ENCODE measurements at regions not wholly inside any gene's neighbourhood (a gene's known extent, or its start where the extent isn't known, plus 50 kb on each side); places are given as distances from the start of the nearest gene placed in this dataset.

DNA sequence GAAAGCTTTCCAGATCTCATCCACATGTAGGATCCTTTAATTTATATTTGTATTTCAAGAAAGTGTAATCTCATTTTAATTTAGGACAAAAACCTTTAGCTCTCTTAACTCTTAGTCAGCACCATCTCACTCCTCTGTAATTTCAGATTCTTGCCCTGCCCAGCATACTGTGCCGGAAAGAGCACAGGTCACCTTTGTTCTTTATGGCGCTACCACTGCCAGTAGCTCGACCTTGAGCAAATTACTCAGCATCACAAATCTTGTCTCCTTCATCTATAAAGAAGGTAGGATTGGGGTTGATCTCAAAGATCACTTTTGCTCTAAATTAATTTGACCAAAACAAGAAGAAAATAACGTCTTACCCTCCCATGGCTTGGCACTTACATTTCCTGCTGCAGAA is 56.1 kb upstream of the ZC3H11B start:
- CTCF ChIA-PET = interaction anchor here (1.5 to 2.5 kb wide), 2 partner anchors 8 to 144 kb away, joined by 5 to 9 read pairs; no protein-coding TSS in a partner anchor

DNA sequence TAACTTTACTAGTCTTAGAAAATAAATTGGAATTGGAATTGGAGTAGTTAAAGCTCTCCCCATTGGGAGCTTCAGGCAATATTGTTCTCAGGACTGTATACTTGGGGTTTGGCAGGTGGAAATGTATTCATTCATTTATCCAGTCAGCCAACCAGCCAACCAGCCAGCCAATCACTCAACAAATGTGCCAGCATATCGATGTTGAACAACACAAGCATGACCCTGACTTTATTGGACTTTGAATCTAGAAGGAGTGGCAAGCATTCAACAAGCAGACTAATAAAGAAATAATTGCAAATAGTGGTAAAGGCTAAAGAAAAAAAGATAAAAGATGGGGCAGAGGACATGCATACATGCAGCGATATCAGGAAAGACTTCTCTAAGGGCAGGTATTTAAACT is 55.5 kb upstream of the ZC3H11B start:
- no peaks in the 10 kb centered on the region for H4K20me1 ChIP-seq (ENCODE audit: insufficient read depth)
- DNase-seq (ENCODE audit: low read depth, low spot score) = no peak
- no peaks in the 10 kb centered on the region for H3K9me2 ChIP-seq (ENCODE audit: insufficient read depth)
- no peak overlapping the region for H2AFZ ChIP-seq (ENCODE audit: low read depth, low read length, poor library complexity, severe bottlenecking)
- CTCF ChIA-PET = interaction anchor here (2.5 kb wide), 1 partner anchor 144 kb away, joined by 9 read pairs; no protein-coding TSS in a partner anchor
- H3K79me2 ChIP-seq (ENCODE audit: insufficient read depth, low read length) = no peaks in the 10 kb centered on the region
- intact Hi-C loops (cut with micrococcal nuclease) = loop anchor here (10.0 kb wide), 2 partner anchors 464 to 604 kb away; no protein-coding TSS in a partner anchor
- POLR2A ChIA-PET = no interaction called here
- H3K36me3 ChIP-seq (ENCODE audit: control insufficient read depth in 1 of 2, insufficient read depth in 2 of 2, low read length in 2 of 2) = no peaks in the 10 kb centered on the region
- no peak overlapping the region for H3K4me3 ChIP-seq (replicated peaks in 1 of 2; ENCODE audit: low read depth in 1 of 2, low read length in 2 of 2)
- ATAC-seq = no peak
- no peak overlapping the region for H3K4me2 ChIP-seq (ENCODE audit: low read length)
- no peaks in the 10 kb centered on the region for H3K4me1 ChIP-seq (ENCODE audit: control insufficient read depth in 1 of 2, insufficient read depth in 2 of 2, low read length in 2 of 2)
- no TSS peak for BruUV-seq (replicated peaks)
- H3K27ac ChIP-seq (ENCODE audit: low read depth, low read length) = peak overlapping the region; percentile 28; the same call in 1 of the 2 replicates
- H3K9ac ChIP-seq (ENCODE audit: low read length) = no peak overlapping the region
- TF ChIP-seq SP1 (IDR thresholded peaks at IDR 0.05; ENCODE audit: low read depth) (no peak), EZH2 (IDR thresholded peaks at IDR 0.05) (no peak), JUND (IDR thresholded peaks at IDR 0.05) (no peak), YY1 (IDR thresholded peaks at IDR 0.05; ENCODE audit: extremely low read depth, insufficient replicate concordance, low read depth, low read length) (no peak), CEBPB (IDR thresholded peaks at IDR 0.05; ENCODE audit: low read depth) (no peak), ZNF274 (IDR thresholded peaks at IDR 0.05; ENCODE audit: low read depth, low read length) (no peak), POLR2AphosphoS5 (IDR thresholded peaks at IDR 0.05; ENCODE audit: low read depth, low read length) (no peak), SIN3A (IDR thresholded peaks at IDR 0.05; ENCODE audit: low read depth) (no peak), CBX3 (IDR thresholded peaks at IDR 0.05; ENCODE audit: low read depth) (no peak), ATF3 (IDR thresholded peaks at IDR 0.05) (no peak), POLR2A (IDR thresholded peaks at IDR 0.05; ENCODE audit: borderline replicate concordance, extremely low read depth, insufficient read depth, insufficient read length) (no peak), EGR1 (IDR thresholded peaks at IDR 0.05; ENCODE audit: low read depth) (no peak), TCF7L2 (IDR thresholded peaks at IDR 0.05; ENCODE audit: borderline replicate concordance, extremely low read depth, insufficient read depth, insufficient read length) (no peak), SRF (IDR thresholded peaks at IDR 0.05; ENCODE audit: low read depth) (no peak)
- TF ChIP-seq, protein P1, sequence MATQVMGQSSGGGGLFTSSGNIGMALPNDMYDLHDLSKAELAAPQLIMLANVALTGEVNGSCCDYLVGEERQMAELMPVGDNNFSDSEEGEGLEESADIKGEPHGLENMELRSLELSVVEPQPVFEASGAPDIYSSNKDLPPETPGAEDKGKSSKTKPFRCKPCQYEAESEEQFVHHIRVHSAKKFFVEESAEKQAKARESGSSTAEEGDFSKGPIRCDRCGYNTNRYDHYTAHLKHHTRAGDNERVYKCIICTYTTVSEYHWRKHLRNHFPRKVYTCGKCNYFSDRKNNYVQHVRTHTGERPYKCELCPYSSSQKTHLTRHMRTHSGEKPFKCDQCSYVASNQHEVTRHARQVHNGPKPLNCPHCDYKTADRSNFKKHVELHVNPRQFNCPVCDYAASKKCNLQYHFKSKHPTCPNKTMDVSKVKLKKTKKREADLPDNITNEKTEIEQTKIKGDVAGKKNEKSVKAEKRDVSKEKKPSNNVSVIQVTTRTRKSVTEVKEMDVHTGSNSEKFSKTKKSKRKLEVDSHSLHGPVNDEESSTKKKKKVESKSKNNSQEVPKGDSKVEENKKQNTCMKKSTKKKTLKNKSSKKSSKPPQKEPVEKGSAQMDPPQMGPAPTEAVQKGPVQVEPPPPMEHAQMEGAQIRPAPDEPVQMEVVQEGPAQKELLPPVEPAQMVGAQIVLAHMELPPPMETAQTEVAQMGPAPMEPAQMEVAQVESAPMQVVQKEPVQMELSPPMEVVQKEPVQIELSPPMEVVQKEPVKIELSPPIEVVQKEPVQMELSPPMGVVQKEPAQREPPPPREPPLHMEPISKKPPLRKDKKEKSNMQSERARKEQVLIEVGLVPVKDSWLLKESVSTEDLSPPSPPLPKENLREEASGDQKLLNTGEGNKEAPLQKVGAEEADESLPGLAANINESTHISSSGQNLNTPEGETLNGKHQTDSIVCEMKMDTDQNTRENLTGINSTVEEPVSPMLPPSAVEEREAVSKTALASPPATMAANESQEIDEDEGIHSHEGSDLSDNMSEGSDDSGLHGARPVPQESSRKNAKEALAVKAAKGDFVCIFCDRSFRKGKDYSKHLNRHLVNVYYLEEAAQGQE (IDR thresholded peaks at IDR 0.05; ENCODE audit: low read depth) = no peak
- RAD21 ChIA-PET (ENCODE audit: low non-redundant PET in 1 of 2, low total read pairs in 2 of 2, uncharacterized antibody in 2 of 2, unreplicated experiment in 2 of 2) = no interaction called here
- 0 out of 2 replicates have a peak, but pooled peaks cover 4% of the 10 kb centered on the region for H3K27me3 ChIP-seq (ENCODE audit: insufficient read depth, low read length)
- no peaks in the 10 kb centered on the region for H3K9me3 ChIP-seq (ENCODE audit: control insufficient read depth in 1 of 2, insufficient read depth in 1 of 2, low read depth in 1 of 2, low read length in 2 of 2)

More for the DNA sequence above, 56.1 kb upstream of the ZC3H11B start:
- no peaks in the 10 kb centered on the region for H3K9me3 ChIP-seq (ENCODE audit: control insufficient read depth in 1 of 2, insufficient read depth in 1 of 2, low read depth in 1 of 2, low read length in 2 of 2)
- 0 out of 2 replicates have a peak, but pooled peaks cover 4% of the 10 kb centered on the region for H3K27me3 ChIP-seq (ENCODE audit: insufficient read depth, low read length)
- ChIA-PET POLR2A (no interaction called here), RAD21 (ENCODE audit: low non-redundant PET in 1 of 2, low total read pairs in 2 of 2, uncharacterized antibody in 2 of 2, unreplicated experiment in 2 of 2) (no interaction called here)
- no TSS peak for BruUV-seq (replicated peaks)
- ATAC-seq (no peak), DNase-seq (ENCODE audit: low read depth, low spot score) (no peak)
- H3K36me3 ChIP-seq (ENCODE audit: control insufficient read depth in 1 of 2, insufficient read depth in 2 of 2, low read length in 2 of 2) = no peaks in the 10 kb centered on the region
- no peak overlapping the region for H2AFZ ChIP-seq (ENCODE audit: low read depth, low read length, poor library complexity, severe bottlenecking)
- no peaks in the 10 kb centered on the region for H3K9me2 ChIP-seq (ENCODE audit: insufficient read depth)
- H3K4me1 ChIP-seq (ENCODE audit: control insufficient read depth in 1 of 2, insufficient read depth in 2 of 2, low read length in 2 of 2) = no peaks in the 10 kb centered on the region
- H3K4me2 ChIP-seq (ENCODE audit: low read length) = no peak overlapping the region
- intact Hi-C loops (cut with micrococcal nuclease) = loop anchor here (10.0 kb wide), 2 partner anchors 464 to 604 kb away; no protein-coding TSS in a partner anchor
- H3K79me2 ChIP-seq (ENCODE audit: insufficient read depth, low read length) = no peaks in the 10 kb centered on the region
- H3K4me3 ChIP-seq (replicated peaks in 1 of 2; ENCODE audit: low read depth in 1 of 2, low read length in 2 of 2) = no peak overlapping the region
- no peak overlapping the region for H3K9ac ChIP-seq (ENCODE audit: low read length)
- no peak for TF ChIP-seq SP1 (IDR thresholded peaks at IDR 0.05; ENCODE audit: low read depth)
- no peak for TF ChIP-seq SIN3A (IDR thresholded peaks at IDR 0.05; ENCODE audit: low read depth)
- no peak for TF ChIP-seq JUND (IDR thresholded peaks at IDR 0.05)
- TF ChIP-seq TCF7L2 (IDR thresholded peaks at IDR 0.05; ENCODE audit: borderline replicate concordance, extremely low read depth, insufficient read depth, insufficient read length) = peak; percentile 94
- TF ChIP-seq CBX3 (IDR thresholded peaks at IDR 0.05; ENCODE audit: low read depth) = no peak
- no peak for TF ChIP-seq MAX (IDR thresholded peaks at IDR 0.05)
- no peak for TF ChIP-seq ZNF274 (IDR thresholded peaks at IDR 0.05; ENCODE audit: low read depth, low read length)
- TF ChIP-seq POLR2A (IDR thresholded peaks at IDR 0.05; ENCODE audit: borderline replicate concordance, extremely low read depth, insufficient read depth, insufficient read length) = no peak
- TF ChIP-seq SRF (IDR thresholded peaks at IDR 0.05; ENCODE audit: low read depth) = no peak
- H3K27ac ChIP-seq (ENCODE audit: low read depth, low read length) = no peak overlapping the region; the same call in 1 of the 2 replicates
- H4K20me1 ChIP-seq (ENCODE audit: insufficient read depth) = no peaks in the 10 kb centered on the region

Data from HCT116 (cell line).